ENCODE measurements at regions not wholly inside any gene's neighbourhood (a gene's known extent, or its start where the extent isn't known, plus 50 kb on each side); places are given as distances from the start of the nearest gene placed in this dataset.

GRCh38 chr6:12356431-12356830 is 66.3 kb downstream of the EDN1 start:
- POLR2A ChIA-PET: no interaction called here
- CTCF ChIA-PET: no interaction called here
- Mint-ChIP-seq H3K27me3 (ENCODE audit: low read depth) (no peaks in the 10 kb centered on the region), H3K36me3 (peaks cover 24% of the 10 kb centered on the region), H3K4me3 (no peak overlapping the region), H3K4me1 (peaks cover 32% of the 10 kb centered on the region), H3K27ac (no peak overlapping the region), H3K9me3 (peaks cover 22% of the 10 kb centered on the region)
- no peak for DNase-seq (ENCODE audit: low spot score)
- TF ChIP-seq MLX (CRISPR knock-in tag; IDR thresholded peaks at IDR 0.05): no peak
- no peak for TF ChIP-seq FOXP4 (CRISPR knock-in tag; IDR thresholded peaks at IDR 0.05)
- TF ChIP-seq ZNF232 (CRISPR knock-in tag; IDR thresholded peaks at IDR 0.05): no peak
- TF ChIP-seq HMGA2 (CRISPR knock-in tag; IDR thresholded peaks at IDR 0.05): no peak
- TF ChIP-seq FOXJ3 (CRISPR knock-in tag; IDR thresholded peaks at IDR 0.05; ENCODE audit: borderline replicate concordance): no peak
- TF ChIP-seq PREB (CRISPR knock-in tag; IDR thresholded peaks at IDR 0.05; ENCODE audit: borderline replicate concordance): no peak
- TF ChIP-seq TCF7 (CRISPR knock-in tag; IDR thresholded peaks at IDR 0.05; ENCODE audit: low read depth): no peak
- no peak for TF ChIP-seq ZNF423 (CRISPR knock-in tag; IDR thresholded peaks at IDR 0.05)
- TF ChIP-seq ZNF138 (CRISPR knock-in tag; conservative IDR thresholded peaks at IDR 0.05): no peak
- TF ChIP-seq SMAD4 (CRISPR knock-in tag; IDR thresholded peaks at IDR 0.05): no peak
- no peak for TF ChIP-seq PRRX2 (CRISPR knock-in tag; IDR thresholded peaks at IDR 0.05)
- no peak for TF ChIP-seq USF2 (CRISPR knock-in tag; IDR thresholded peaks at IDR 0.05)
- no peak for TF ChIP-seq ZNF317 (CRISPR knock-in tag; IDR thresholded peaks at IDR 0.05; ENCODE audit: borderline replicate concordance, low read depth)
- no peak for TF ChIP-seq ZNF121 (CRISPR knock-in tag; IDR thresholded peaks at IDR 0.05)
- TF ChIP-seq ZSCAN18 (CRISPR knock-in tag; IDR thresholded peaks at IDR 0.05): no peak
- TF ChIP-seq ZMAT4 (CRISPR knock-in tag; IDR thresholded peaks at IDR 0.05): no peak
- TF ChIP-seq ZNF219 (CRISPR knock-in tag; IDR thresholded peaks at IDR 0.05; ENCODE audit: borderline replicate concordance): no peak
- TF ChIP-seq GTF2I (CRISPR knock-in tag; conservative IDR thresholded peaks at IDR 0.05): no peak
- ATAC-seq: no peak

- ChIA-PET CTCF (no interaction called here), POLR2A (no interaction called here)
- no peak overlapping the region for H3K4me3 Mint-ChIP-seq
- DNase-seq (ENCODE audit: low spot score) (no peak), ATAC-seq (no peak)
- peaks cover 28% of the 10 kb centered on the region for H3K4me1 Mint-ChIP-seq
- H3K9me3 Mint-ChIP-seq: peaks cover 13% of the 10 kb centered on the region
- H3K27ac Mint-ChIP-seq: no peak overlapping the region
- TF ChIP-seq ETV6 (CRISPR knock-in tag; IDR thresholded peaks at IDR 0.05): no peak
- TF ChIP-seq ZNF121 (CRISPR knock-in tag; IDR thresholded peaks at IDR 0.05): no peak
- no peaks in the 10 kb centered on the region for H3K27me3 Mint-ChIP-seq (ENCODE audit: low read depth)
- peaks cover 15% of the 10 kb centered on the region for H3K36me3 Mint-ChIP-seq
These were observed 67.1 kb downstream of the EDN1 start for GRCh38 chr6:12356983-12357972.
